Prostate gland (tissue), 2 donors: ENCODE measurements at regions not wholly inside any gene's neighbourhood (a gene's known extent, or its start where the extent isn't known, plus 50 kb on each side); places are given as distances from the start of the nearest gene placed in this dataset.

Experiments used
- CTCF ChIP-seq, 4 experiments: fragments of 200-600 bp in 2 of 4; fragments of 450-650 bp in 2 of 4; sonication (generic) in 2 of 4; IDR thresholded peaks; 1 replicate in 3 of 4; 2 replicates in 1 of 4; pipeline ENCODE4 v1.5.1; 2016 to 2019; ENCODE audit warnings: antibody characterized with exemption in 4 of 4, mild to moderate bottlenecking in 2 of 4, moderate library complexity in 2 of 4
- POLR2A ChIP-seq: fragments of 450-650 bp; IDR thresholded peaks from one replicate; pipeline ENCODE4 v1.6.1; 2016; ENCODE audit warnings: antibody characterized with exemption, mild to moderate bottlenecking

DNA sequence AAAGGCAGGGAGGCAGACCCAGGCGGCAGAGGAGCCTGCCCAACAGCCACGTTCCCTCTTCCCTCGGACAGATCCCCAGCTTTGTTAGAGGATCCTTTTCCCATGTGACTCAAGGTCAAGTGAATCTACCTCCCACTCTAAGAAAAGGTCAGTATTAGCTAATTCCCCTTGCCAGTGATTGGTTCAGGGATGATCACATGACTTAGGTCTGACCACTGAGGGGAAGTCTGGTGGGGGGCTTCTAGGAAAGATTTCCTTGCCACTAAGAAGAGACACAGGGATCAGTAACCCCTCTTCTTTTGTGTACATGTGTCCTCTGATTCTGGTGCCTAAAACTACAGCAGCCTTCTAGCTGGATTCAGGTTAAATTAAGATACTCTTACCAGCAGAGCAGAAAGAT is 266.3 kb upstream of the NSMCE3 start:
- TF ChIP-seq CTCF (IDR thresholded peaks at IDR 0.05) (no peak), POLR2A (no peak)
